Effector memory CD4-positive, alpha-beta T cell (primary cell): ENCODE measurements at regions not wholly inside any gene's neighbourhood (a gene's known extent, or its start where the extent isn't known, plus 50 kb on each side); places are given as distances from the start of the nearest gene placed in this dataset.
"Not testable (repeated sequence)": the region's sequence is repeated elsewhere in the genome, so short reads cannot be mapped to it uniquely, and the experiment has no call there.

Experiments
- DNase-seq, 3 donors: peaks; one replicate each; pipeline ENCODE4 v3.0.0-alpha.2; 2020
- H3K27ac ChIP-seq: 2 replicates; pipeline ENCODE4 v1.7.0; 2013; ENCODE audit warnings: mild to moderate bottlenecking, low read length, moderate library complexity; ENCODE audit not compliant: insufficient read depth, poor library complexity, severe bottlenecking
- H3K27me3 ChIP-seq: replicated peaks from 2 replicates; pipeline ENCODE4 v1.7.0; 2013; ENCODE audit warnings: mild to moderate bottlenecking, low read length; ENCODE audit not compliant: insufficient read depth, control insufficient read depth, poor library complexity, severe bottlenecking
- H3K36me3 ChIP-seq: 2 replicates; pipeline ENCODE4 v1.7.0; 2013; ENCODE audit warnings: mild to moderate bottlenecking, low read length, moderate library complexity; ENCODE audit not compliant: control insufficient read depth, insufficient read depth
- H3K4me1 ChIP-seq: 2 replicates; pipeline ENCODE4 v1.7.0; 2013; ENCODE audit warnings: low read length, mild to moderate bottlenecking; ENCODE audit not compliant: control insufficient read depth, insufficient read depth, poor library complexity, severe bottlenecking
- H3K4me3 ChIP-seq: 2 replicates; pipeline ENCODE4 v1.7.0; 2013; ENCODE audit warnings: low read length, low read depth, mild to moderate bottlenecking; ENCODE audit not compliant: insufficient read depth, poor library complexity, severe bottlenecking
- H3K9me3 ChIP-seq: 2 replicates; pipeline ENCODE4 v1.7.0; 2013; ENCODE audit warnings: mild to moderate bottlenecking, low read length, moderate library complexity; ENCODE audit not compliant: control insufficient read depth

DNA sequence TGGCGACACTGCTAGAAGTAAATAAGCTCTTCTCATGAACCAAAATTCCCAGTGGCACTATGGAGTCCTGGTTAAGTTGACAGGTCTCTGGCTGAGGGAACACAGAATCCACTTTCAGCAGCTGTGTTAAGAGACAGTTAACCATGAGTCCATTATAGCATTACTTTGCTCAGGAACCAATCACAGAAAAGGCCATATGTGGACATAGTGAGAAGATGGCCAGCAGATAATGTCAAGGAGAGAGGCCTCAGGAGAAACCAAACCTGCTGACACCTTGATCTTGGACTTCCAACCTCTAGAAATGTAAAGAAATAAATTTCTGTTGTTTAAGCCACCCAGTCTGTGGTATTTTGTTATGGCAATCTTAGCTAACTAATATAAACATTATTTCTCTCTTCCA is 88.7 kb upstream of the SPTLC1 start:
- not testable (repeated sequence) for H3K4me1 ChIP-seq, H3K27me3 ChIP-seq, H3K4me3 ChIP-seq, H3K9me3 ChIP-seq, H3K36me3 ChIP-seq, DNase-seq, H3K27ac ChIP-seq

DNA sequence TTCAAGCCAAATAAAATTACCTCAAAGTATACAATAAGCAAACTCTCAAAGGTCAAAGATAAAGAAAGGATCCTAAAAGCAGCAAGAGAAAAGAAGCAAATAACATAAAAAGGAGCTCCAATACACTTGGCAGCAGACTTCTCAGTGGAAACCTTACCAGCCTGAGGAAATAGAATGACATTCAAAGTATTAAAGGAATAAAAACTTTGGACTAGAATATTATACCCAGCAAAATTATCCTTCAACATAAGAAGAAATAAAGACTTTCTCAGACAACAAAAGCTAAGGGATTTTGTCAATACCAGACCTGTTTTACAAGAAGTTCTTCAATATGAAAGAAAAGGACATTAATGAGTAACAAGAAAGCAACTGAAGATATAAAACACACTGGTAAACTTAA is 83.0 kb upstream of the SPTLC1 start:
- not testable (repeated sequence) for H3K36me3 ChIP-seq, H3K9me3 ChIP-seq, H3K27ac ChIP-seq, H3K4me1 ChIP-seq, DNase-seq, H3K4me3 ChIP-seq, H3K27me3 ChIP-seq

DNA sequence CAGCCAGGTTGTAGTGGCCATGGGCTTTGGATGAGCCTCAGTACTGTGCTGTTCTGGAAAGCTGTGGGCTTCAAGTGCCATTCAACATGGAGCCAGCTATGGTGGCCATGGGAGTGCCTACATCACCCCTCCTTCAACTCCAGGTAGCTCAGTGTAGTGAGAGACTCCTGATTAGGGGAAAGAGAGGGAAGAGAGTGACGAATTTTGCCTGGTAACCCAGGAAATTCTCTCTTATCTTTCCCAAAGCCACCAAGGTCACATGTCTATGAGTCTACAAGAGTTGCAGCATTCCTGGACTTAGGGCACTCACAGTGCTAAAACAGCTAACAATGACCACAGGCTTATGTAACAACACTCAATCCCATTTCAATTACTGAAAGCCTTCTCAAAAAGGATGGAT is 81.7 kb upstream of the SPTLC1 start:
- no peak for DNase-seq
- Histone ChIP-seq H3K27ac (no peak overlapping the region), H3K9me3 (no peaks in the 10 kb centered on the region), H3K4me3 (no peak overlapping the region), H3K36me3 (no peaks in the 10 kb centered on the region), H3K27me3 (no peaks in the 10 kb centered on the region), H3K4me1 (no peaks in the 10 kb centered on the region)

- Histone ChIP-seq H3K4me3 (no peak overlapping the region), H3K27ac (no peak overlapping the region)
Observed at GRCh38 chr9:92196400-92196799, 81.2 kb upstream of the SPTLC1 start.

DNA sequence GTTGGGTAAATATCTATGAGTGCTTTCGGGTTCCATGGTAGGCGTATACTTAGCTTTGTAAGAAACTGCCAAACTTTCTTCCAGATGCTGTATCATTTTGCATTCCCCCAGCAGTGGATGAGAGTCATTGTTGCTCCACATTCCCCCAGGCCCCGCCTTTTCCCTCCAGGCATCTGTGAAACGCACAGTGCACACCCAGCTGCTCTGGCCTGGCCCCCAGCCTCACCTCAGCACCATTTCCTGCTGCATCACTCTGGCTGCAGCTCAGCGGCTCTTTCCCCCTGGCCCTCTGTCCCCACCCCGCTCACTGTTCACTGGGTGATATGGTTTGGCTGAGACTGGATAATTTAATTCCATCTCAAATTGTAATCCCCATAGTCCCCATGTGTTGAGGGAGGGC is 76.6 kb upstream of the SPTLC1 start:
- Histone ChIP-seq H3K9me3 (no peaks in the 10 kb centered on the region), H3K4me1 (no peaks in the 10 kb centered on the region), H3K4me3 (no peak overlapping the region), H3K27ac (no peak overlapping the region), H3K36me3 (no peaks in the 10 kb centered on the region), H3K27me3 (no peaks in the 10 kb centered on the region)
- DNase-seq = no peak

More at GRCh38 chr9:92196400-92196799, 81.2 kb upstream of the SPTLC1 start:
- Histone ChIP-seq H3K4me1 (no peaks in the 10 kb centered on the region), H3K27me3 (no peaks in the 10 kb centered on the region), H3K9me3 (no peaks in the 10 kb centered on the region), H3K36me3 (no peaks in the 10 kb centered on the region)
- no peak for DNase-seq

DNA sequence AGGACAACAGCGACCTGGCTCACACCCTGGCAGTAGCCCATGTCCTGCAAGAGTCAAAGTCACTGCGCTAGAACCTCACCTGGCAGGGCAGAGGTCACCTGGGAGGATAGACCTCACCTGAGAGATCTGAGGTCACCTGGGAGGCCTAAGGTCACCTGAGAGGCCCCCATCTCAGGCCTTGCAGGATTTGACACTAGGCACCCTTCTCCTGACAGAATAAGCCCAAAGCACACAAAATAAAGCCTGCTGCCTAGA is 75.2 kb upstream of the SPTLC1 start:
- no peak for DNase-seq
- Histone ChIP-seq H3K9me3 (no peaks in the 10 kb centered on the region), H3K27ac (no peak overlapping the region), H3K4me1 (no peaks in the 10 kb centered on the region), H3K36me3 (no peaks in the 10 kb centered on the region), H3K27me3 (no peaks in the 10 kb centered on the region), H3K4me3 (no peak overlapping the region)

DNA sequence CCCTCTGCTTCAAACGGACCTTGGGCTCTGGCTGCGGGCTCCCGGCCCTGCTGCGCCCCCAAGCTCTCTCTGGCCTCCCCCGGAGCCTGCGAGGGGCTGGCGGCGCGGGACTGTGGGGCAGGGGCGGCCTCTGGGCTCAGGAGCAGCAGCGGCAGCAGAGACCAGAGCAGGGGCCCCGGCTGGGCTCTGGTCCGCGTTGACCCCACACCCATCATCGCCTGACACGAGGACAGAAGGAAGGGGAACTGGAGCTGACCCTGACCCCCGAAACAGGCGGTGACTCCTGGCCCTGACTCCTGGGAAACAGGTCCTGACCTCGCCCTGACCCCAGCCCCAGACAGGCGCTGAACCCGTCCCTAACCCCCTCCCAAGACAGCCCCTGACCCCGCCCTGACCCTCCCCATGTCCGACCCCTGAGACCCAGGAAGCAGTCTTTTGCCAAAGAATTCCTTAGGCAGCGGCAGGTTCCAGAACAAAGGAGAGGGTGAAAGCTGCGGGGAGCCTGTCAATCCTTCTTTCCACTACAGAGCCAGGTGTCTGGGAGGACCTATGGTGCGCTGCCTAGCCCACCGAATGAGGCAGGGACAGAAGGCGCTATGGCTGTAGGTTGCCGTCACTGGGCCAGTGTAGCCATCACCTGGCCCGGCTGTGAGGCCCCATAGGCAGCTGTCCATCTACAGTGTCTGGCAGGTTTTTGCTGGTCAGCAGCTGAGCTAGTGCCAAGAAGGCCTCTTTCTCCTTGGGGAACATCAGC is 74.7 kb upstream of the SPTLC1 start:
- Histone ChIP-seq H3K9me3 (no peaks in the 10 kb centered on the region), H3K4me1 (no peaks in the 10 kb centered on the region), H3K27me3 (no peaks in the 10 kb centered on the region), H3K36me3 (no peaks in the 10 kb centered on the region), H3K4me3 (no peak overlapping the region), H3K27ac (no peak overlapping the region)
- no peak for DNase-seq

DNA sequence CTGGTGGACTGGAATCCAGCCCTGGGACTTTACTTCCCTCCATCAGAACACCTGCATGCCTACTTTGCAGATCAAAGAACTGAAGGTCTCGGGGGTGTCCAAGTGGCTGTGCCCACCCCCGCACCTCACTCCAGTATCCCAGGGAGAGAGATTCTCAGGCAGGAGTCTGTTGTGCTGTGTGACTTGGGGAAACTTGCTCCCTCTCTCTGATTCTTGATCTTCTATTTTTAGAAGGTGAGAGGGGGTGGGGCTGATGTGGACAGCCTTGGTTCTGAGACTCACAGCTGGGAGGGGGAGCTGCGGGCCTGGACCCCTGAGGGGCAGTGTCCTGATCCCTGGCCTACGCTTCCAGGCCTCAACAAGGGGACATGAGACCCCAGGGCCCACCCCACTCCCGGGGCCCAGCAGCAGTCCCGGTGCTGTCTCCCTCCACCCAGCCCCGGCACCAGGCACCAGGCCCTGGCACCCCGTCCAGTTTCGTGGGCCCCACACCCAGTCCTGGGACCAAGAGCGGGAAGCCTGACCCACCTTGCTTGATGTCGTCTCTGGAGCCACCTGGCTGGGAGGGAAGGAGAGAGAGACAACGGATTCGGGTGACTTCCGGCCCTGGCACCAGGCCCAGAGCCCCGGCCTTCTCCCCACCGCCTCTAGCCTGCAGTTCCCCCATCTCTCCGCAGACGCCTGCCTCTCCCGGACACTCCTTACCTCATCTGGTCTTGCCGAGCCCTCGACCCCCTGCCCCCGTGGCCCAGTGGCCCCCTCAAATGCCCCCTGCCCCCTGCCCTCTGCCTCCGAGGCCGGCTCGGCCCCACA is 74.0 kb upstream of the SPTLC1 start:
- no peaks in the 10 kb centered on the region for H3K27me3 ChIP-seq
- no peak overlapping the region for H3K4me3 ChIP-seq
- no peak for DNase-seq
- H3K9me3 ChIP-seq = no peaks in the 10 kb centered on the region
- no peak overlapping the region for H3K27ac ChIP-seq
- H3K36me3 ChIP-seq = no peaks in the 10 kb centered on the region
- H3K4me1 ChIP-seq = no peaks in the 10 kb centered on the region

DNA sequence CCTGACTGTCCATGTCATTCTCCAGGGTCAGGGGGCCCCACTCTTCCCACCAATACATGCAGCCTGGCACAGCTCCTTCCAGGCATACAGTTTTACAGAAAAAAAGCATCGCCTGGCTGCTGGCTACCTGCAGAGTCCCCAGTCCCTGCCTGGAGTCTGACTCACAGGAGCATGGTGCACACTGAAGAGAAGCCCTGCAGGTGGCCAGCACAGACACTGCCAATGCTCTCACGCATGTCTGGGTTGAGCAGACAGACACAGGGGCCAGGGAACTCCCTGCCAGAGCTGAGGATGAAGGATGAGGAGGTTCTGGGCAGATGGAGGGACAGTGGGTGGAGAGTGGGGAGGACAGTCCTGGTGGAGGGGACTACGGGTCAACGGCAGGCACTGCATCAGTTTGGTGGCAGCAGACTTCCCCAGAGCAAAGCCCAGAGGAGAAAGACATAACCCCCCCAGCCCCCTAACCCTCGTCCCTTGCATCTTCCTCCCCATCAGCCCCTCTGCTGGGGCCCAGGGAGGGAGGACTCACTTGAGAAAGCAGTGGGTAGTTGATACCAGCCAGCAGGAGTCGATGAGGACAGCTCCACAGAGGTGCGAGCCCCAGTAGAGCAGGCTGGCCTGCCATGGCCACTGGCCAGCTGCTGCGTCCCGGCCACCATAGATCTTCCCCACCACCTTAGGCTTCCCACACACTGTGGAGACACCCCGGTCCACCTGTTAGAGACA is 72.9 kb upstream of the SPTLC1 start:
- Histone ChIP-seq H3K27ac (no peak overlapping the region), H3K4me3 (no peak overlapping the region), H3K9me3 (no peaks in the 10 kb centered on the region), H3K27me3 (no peaks in the 10 kb centered on the region), H3K4me1 (no peaks in the 10 kb centered on the region), H3K36me3 (no peaks in the 10 kb centered on the region)
- no peak for DNase-seq

DNA sequence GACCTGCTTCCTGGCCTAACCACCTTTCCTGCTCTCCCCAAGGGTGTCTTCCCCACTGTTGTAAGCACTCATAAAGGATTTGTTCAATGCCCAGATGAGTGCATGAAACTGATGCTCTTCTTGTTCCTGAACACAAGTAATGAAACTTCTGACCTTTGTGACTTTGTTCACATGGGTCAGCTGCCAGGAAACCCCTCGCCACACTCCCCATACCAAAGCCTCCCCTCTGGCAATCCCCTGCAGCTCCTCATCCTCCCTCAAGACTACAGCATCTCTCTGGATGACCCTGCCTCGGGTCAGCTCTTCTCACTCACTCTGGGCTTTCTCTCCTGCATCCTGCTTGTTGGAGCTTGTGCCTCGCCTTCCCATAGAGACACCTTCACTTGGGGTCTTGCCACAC is 72.2 kb upstream of the SPTLC1 start:
- no peaks in the 10 kb centered on the region for H3K9me3 ChIP-seq
- H3K4me1 ChIP-seq = no peaks in the 10 kb centered on the region
- no peak overlapping the region for H3K27ac ChIP-seq
- H3K4me3 ChIP-seq = no peak overlapping the region
- no peak for DNase-seq
- H3K36me3 ChIP-seq = no peaks in the 10 kb centered on the region
- H3K27me3 ChIP-seq = no peaks in the 10 kb centered on the region
